ENCODE measurements at regions not wholly inside any gene's neighbourhood (a gene's known extent, or its start where the extent isn't known, plus 50 kb on each side); places are given as distances from the start of the nearest gene placed in this dataset.

GRCh38 chr22:23513133-23513532 lies 67.0 kb downstream of the IGLL1 start:
- TF ChIP-seq AGO1 (IDR thresholded peaks at IDR 0.05; ENCODE audit: low read depth, low read length, poor library complexity, severe bottlenecking) (no peak), ZNF512B (CRISPR knock-in tag; IDR thresholded peaks at IDR 0.05; ENCODE audit: borderline replicate concordance) (no peak), ZNF180 (CRISPR knock-in tag; IDR thresholded peaks at IDR 0.05; ENCODE audit: borderline replicate concordance, low read depth) (no peak), JUNB (CRISPR knock-in tag; IDR thresholded peaks at IDR 0.05; ENCODE audit: borderline replicate concordance) (no peak), POLR2A (IDR thresholded peaks at IDR 0.05; ENCODE audit: insufficient read depth in 1 of 2, low read depth in 2 of 2, low read length in 2 of 2) (no peak), RNF2 (conservative IDR thresholded peaks at IDR 0.05; ENCODE audit: low read depth) (no peak), TARDBP (CRISPR knock-in tag; IDR thresholded peaks at IDR 0.05) (no peak), ZNF737 (CRISPR knock-in tag; IDR thresholded peaks at IDR 0.05; ENCODE audit: borderline replicate concordance) (no peak), PRDM4 (CRISPR knock-in tag; IDR thresholded peaks at IDR 0.05; ENCODE audit: borderline replicate concordance) (no peak), MAFF (IDR thresholded peaks at IDR 0.05; ENCODE audit: low read depth, low read length) (no peak), CTCF (CRISPR knock-in tag; IDR thresholded peaks at IDR 0.05) (no peak), TAF1 (CRISPR knock-in tag; IDR thresholded peaks at IDR 0.05) (no peak), FIP1L1 (IDR thresholded peaks at IDR 0.05; ENCODE audit: borderline replicate concordance, insufficient read depth, low read depth, low read length) (no peak), ZNF773 (CRISPR knock-in tag; IDR thresholded peaks at IDR 0.05; ENCODE audit: borderline replicate concordance) (no peak)
